Ishikawa (cell line): ENCODE measurements at regions not wholly inside any gene's neighbourhood (a gene's known extent, or its start where the extent isn't known, plus 50 kb on each side); places are given as distances from the start of the nearest gene placed in this dataset.

Experiments used
- CEBPB ChIP-seq: IDR thresholded peaks from 2 replicates; pipeline ENCODE4 v1.6.1; 2012
- CREB1 ChIP-seq: IDR thresholded peaks from 2 replicates; pipeline ENCODE4 v1.6.1; 2012; ENCODE audit warnings: low read depth
- EGR1 ChIP-seq: IDR thresholded peaks from 2 replicates; pipeline ENCODE4 v1.6.1; 2012
- EP300 ChIP-seq: IDR thresholded peaks from 2 replicates; pipeline ENCODE4 v1.6.1; 2012; ENCODE audit warnings: borderline replicate concordance
- FOXM1 ChIP-seq: IDR thresholded peaks from 2 replicates; pipeline ENCODE4 v1.6.1; 2012; ENCODE audit warnings: low read depth, borderline replicate concordance
- NFIC ChIP-seq: IDR thresholded peaks from 2 replicates; pipeline ENCODE4 v1.6.1; 2012
- RAD21 ChIP-seq: IDR thresholded peaks from 2 replicates; pipeline ENCODE4 v1.6.1; 2012; ENCODE audit warnings: low read depth
- TAF1 ChIP-seq: IDR thresholded peaks from 2 replicates; pipeline ENCODE4 v1.6.1; 2012; ENCODE audit warnings: low read depth, mild to moderate bottlenecking
- TCF12 ChIP-seq: IDR thresholded peaks from 2 replicates; pipeline ENCODE4 v1.6.1; 2012; ENCODE audit warnings: low read depth
- TEAD4 ChIP-seq: IDR thresholded peaks from 2 replicates; pipeline ENCODE4 v1.6.1; 2012
- YY1 ChIP-seq: IDR thresholded peaks from 2 replicates; pipeline ENCODE4 v1.6.1; 2012; ENCODE audit warnings: low read depth
- ZBTB7A ChIP-seq: IDR thresholded peaks from 2 replicates; pipeline ENCODE4 v1.6.1; 2012; ENCODE audit warnings: low read depth
- TF ChIP-seq, protein P1 (sequence below): IDR thresholded peaks from 2 replicates; pipeline ENCODE4 v1.6.1; 2012; ENCODE audit warnings: low read depth, mild to moderate bottlenecking
- TF ChIP-seq, protein P2 (sequence below): IDR thresholded peaks from 2 replicates; pipeline ENCODE4 v1.6.1; 2012
- TF ChIP-seq, protein P3 (sequence below): IDR thresholded peaks from 2 replicates; pipeline ENCODE4 v1.6.1; 2012

DNA sequence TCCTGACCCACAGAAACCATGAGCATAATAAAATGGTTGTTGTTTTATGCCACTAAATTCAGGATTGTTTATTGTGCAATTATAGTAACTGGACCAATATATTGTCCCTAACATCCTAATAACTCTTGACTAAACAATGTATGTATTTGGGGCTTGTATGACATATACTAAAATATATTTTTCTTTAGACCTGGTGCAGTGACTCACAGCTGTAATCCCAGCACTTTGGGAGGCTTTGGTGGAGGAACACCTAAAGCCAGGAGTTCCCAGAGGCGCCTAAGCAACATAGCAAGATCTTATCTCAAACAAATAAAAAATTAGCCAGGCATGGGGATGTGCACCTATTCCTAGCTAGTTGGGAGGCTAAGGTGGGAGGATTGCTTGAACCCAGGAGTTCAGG lies 180.4 kb downstream of the SUCNR1 start:
- TF ChIP-seq ZBTB7A = no peak
- TF ChIP-seq CEBPB = no peak
- TF ChIP-seq, protein P1, sequence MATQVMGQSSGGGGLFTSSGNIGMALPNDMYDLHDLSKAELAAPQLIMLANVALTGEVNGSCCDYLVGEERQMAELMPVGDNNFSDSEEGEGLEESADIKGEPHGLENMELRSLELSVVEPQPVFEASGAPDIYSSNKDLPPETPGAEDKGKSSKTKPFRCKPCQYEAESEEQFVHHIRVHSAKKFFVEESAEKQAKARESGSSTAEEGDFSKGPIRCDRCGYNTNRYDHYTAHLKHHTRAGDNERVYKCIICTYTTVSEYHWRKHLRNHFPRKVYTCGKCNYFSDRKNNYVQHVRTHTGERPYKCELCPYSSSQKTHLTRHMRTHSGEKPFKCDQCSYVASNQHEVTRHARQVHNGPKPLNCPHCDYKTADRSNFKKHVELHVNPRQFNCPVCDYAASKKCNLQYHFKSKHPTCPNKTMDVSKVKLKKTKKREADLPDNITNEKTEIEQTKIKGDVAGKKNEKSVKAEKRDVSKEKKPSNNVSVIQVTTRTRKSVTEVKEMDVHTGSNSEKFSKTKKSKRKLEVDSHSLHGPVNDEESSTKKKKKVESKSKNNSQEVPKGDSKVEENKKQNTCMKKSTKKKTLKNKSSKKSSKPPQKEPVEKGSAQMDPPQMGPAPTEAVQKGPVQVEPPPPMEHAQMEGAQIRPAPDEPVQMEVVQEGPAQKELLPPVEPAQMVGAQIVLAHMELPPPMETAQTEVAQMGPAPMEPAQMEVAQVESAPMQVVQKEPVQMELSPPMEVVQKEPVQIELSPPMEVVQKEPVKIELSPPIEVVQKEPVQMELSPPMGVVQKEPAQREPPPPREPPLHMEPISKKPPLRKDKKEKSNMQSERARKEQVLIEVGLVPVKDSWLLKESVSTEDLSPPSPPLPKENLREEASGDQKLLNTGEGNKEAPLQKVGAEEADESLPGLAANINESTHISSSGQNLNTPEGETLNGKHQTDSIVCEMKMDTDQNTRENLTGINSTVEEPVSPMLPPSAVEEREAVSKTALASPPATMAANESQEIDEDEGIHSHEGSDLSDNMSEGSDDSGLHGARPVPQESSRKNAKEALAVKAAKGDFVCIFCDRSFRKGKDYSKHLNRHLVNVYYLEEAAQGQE = no peak
- no peak for TF ChIP-seq TEAD4
- TF ChIP-seq CREB1 = no peak
- TF ChIP-seq EP300 = no peak
- no peak for TF ChIP-seq YY1
- no peak for TF ChIP-seq RAD21
- TF ChIP-seq, protein P2, sequence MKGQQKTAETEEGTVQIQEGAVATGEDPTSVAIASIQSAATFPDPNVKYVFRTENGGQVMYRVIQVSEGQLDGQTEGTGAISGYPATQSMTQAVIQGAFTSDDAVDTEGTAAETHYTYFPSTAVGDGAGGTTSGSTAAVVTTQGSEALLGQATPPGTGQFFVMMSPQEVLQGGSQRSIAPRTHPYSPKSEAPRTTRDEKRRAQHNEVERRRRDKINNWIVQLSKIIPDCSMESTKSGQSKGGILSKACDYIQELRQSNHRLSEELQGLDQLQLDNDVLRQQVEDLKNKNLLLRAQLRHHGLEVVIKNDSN = no peak
- no peak for TF ChIP-seq FOXM1
- TF ChIP-seq EGR1 = no peak
- no peak for TF ChIP-seq TAF1
- no peak for TF ChIP-seq TCF12
- TF ChIP-seq, protein P3, sequence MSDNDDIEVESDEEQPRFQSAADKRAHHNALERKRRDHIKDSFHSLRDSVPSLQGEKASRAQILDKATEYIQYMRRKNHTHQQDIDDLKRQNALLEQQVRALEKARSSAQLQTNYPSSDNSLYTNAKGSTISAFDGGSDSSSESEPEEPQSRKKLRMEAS = no peak
- TF ChIP-seq NFIC = no peak

DNA sequence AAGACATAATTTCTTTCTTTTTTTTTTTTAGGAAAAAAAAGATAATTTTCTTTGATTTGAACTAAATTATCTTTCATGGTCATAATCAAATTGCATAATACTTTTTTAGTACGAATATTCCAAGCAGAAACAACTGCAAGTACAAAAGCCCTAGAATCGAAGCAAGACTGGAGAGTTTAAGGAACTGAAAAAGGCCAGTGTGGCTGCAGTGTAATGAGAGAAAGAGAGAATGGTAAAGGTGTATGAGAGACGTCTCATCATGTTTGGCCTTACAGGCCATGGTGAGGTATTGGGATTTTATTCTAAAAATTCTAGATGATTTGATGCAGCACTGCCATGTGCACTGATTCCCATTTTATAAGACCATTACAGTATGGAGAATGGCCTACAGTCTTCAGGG lies 180.9 kb downstream of the SUCNR1 start:
- TF ChIP-seq FOXM1 = no peak

DNA sequence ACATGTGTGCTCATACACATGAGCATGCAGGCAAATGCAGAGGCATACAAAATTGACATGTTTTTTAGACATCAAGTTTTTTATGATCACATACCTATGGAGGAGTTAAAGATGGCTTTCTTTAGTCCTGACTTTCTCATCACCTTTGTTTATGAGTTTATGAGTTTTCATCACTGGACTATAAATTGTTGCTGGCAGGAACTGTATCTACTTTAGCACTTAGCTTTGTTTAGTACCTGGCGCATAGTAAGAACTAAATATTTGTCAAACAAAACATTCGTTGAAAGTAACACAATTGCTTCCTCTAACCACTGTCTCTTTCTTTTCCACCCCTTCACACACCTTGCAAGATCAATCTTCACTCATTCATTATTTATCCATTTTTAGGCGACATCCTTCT lies 182.6 kb downstream of the SUCNR1 start:
- TF ChIP-seq EGR1 (no peak), YY1 (no peak), CEBPB (no peak), TCF12 (no peak), RAD21 (no peak)

DNA sequence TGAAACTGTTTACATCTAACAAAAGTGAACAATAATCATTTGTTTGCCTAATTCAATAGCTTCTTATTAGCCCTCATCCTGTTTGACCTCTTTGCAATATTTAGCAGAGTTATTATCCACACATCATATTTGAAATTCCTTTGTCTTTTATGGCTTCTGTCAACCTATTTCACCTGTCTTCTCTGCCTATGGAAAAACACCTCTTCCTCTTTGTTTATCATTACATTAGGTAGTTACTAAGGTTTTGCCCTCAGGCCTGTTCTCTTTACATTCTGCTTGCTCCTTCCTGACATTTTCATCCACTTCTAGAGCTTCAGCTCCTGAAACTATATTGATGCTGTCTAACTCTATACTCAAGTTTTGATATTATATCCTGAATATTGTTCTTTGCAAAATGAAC lies 183.0 kb downstream of the SUCNR1 start:
- TF ChIP-seq ZBTB7A (no peak), CEBPB (no peak), CREB1 (no peak), EGR1 (no peak), RAD21 (no peak), TEAD4 (no peak), TCF12 (no peak), YY1 (no peak), NFIC (no peak), FOXM1 (no peak), TAF1 (no peak), EP300 (no peak)
- TF ChIP-seq, protein P2 = no peak
- TF ChIP-seq, protein P1 = no peak

DNA sequence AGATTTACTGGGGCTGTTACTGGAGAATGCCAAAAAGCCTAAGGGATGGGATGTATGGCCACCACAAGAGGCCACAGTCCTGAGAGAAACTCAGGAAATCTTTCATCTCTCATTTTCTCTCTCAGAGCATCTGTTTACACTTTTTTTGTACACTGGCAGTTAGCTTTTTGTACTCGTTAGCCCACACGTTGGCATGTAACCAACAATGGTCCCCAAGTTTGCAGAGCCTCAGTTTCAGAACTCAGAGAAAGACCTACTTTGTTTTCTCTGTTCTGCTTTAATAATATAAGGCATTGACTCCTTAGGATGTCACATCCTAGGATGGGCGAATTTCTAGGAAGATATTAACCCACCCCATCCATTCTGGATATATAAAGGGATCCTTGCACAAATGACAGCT lies 183.5 kb downstream of the SUCNR1 start:
- TF ChIP-seq ZBTB7A (no peak), NFIC (no peak), TEAD4 (no peak), TCF12 (no peak)

DNA sequence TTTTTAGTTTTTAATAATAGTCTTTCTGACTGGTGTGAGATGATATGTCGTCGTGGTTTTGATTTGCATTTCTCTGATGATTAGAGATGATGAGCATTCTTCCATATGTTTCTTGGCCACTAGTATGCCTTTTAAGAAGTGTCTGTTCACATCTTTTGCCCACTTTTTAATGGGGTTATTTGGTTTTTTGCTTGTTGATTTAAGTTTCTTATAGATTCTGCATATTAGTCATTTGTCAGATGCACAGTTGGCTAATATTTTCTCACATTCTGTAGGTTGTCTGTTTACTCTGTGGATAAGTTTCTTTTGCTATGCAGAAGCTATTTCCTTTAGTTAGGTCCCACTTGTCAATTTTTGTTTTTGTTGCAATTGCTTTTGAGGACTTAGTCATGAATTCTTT lies 185.4 kb downstream of the SUCNR1 start:
- TF ChIP-seq, protein P1 = no peak
- TF ChIP-seq CREB1 (no peak), FOXM1 (no peak), EP300 (no peak), CEBPB (no peak), RAD21 (no peak), TAF1 (no peak), ZBTB7A (no peak), TCF12 (no peak), TEAD4 (no peak), EGR1 (no peak), YY1 (no peak), NFIC (no peak)
- TF ChIP-seq, protein P3 = no peak
- TF ChIP-seq, protein P2 = no peak
